NB4 (cell line): ENCODE measurements at regions not wholly inside any gene's neighbourhood (a gene's known extent, or its start where the extent isn't known, plus 50 kb on each side); places are given as distances from the start of the nearest gene placed in this dataset.

ENCODE experiments used
- CTCF ChIP-seq: IDR thresholded peaks from one replicate; pipeline ENCODE4 v1.5.1; 2012; ENCODE audit warnings: low read depth, low read length
- MYC ChIP-seq: IDR thresholded peaks from 2 replicates; pipeline ENCODE4 v1.6.1; 2011; ENCODE audit warnings: low read depth, low read length
- POLR2A ChIP-seq: IDR thresholded peaks from 2 replicates; pipeline ENCODE4 v1.6.1; 2011; ENCODE audit warnings: mild to moderate bottlenecking; ENCODE audit not compliant: insufficient read length; ENCODE audit errors: extremely low read depth
- TF ChIP-seq, protein P1 (sequence below): IDR thresholded peaks from 2 replicates; pipeline ENCODE4 v1.6.1; 2011; ENCODE audit warnings: low read depth, low read length

DNA sequence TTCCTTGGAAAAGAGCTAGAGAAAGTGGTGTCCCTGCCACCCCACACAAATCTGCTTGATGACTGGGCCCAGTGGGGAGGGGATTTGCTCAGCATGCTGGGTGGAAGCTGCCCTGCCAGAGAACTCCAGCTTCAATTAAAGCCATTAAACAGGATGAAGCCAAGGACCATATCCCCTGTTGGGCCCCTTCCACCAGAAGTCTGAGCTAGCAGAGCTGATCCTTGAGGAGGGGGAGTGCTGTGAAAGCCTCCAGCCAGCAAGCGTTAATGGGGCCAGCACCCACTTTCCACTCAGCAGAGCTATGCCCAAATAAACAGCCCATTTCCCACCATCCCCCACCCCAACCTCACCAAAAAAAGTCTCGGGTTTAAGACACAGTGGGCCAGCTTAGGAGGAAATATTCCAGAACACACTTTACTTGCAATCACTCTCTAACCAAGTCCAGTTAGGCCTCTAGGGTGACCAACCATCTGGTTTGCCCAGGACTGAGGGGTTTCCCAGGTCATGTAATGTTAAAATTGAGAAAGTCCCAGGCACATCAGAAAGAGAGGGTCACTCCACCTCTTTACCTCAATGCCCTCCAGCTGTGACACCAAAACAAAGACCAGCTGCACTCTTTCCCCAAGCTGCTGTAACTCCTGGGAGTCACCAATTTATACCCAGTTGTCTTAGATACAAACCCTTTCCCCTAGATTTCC is 132.3 kb downstream of the FOXI3 start:
- TF ChIP-seq CTCF, result no peak
- no peak for TF ChIP-seq POLR2A
- no peak for TF ChIP-seq MYC
- TF ChIP-seq, protein P1, sequence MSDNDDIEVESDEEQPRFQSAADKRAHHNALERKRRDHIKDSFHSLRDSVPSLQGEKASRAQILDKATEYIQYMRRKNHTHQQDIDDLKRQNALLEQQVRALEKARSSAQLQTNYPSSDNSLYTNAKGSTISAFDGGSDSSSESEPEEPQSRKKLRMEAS, result no peak
